Vagina (tissue), 2 donors: ENCODE measurements at regions not wholly inside any gene's neighbourhood (a gene's known extent, or its start where the extent isn't known, plus 50 kb on each side); places are given as distances from the start of the nearest gene placed in this dataset.

Experiments used
- POLR2A ChIP-seq, 2 donors: fragments of 450-650 bp; IDR thresholded peaks; one replicate each; pipeline ENCODE4 v1.6.1; 2017; ENCODE audit warnings: antibody characterized with exemption in 2 of 2, mild to moderate bottlenecking in 2 of 2, moderate library complexity in 2 of 2
- POLR2AphosphoS5 ChIP-seq, 2 donors: sonication (generic); formaldehyde crosslinking; IDR thresholded peaks; one replicate each; pipeline ENCODE4 v1.9.0; 2017; ENCODE audit warnings: antibody characterized with exemption in 2 of 2, mild to moderate bottlenecking in 2 of 2, low read depth in 1 of 2; ENCODE audit not compliant: insufficient read depth in 1 of 2
- TF ChIP-seq, protein P1 (sequence below), 3 experiments: fragments of 450-650 bp in 2 of 3; fragments of 200-600 bp in 1 of 3; sonication (generic) in 1 of 3; IDR thresholded peaks; one replicate each; pipeline ENCODE4 v1.5.1; 2017 to 2019; ENCODE audit warnings: antibody characterized with exemption in 3 of 3, mild to moderate bottlenecking in 2 of 3, moderate library complexity in 2 of 3

DNA sequence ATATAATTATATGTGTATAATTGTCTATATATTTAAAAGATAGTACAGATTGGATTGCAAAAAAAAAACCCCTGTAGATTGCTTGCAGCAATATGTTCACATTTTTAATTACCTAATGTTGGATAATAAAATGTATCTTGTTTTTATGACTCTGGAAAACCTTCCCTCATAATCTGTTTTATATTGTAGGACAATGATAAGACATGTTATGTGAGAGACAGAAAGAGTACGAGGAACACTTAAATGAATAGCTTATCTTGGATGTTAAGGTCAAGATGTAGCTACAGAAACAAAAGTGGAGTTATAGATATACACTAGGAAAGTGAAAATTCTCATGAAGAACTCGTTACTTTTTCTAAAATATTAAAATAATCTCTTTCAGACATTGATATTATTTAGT is 691.6 kb upstream of the IMPG1 start:
- TF ChIP-seq, protein P1, sequence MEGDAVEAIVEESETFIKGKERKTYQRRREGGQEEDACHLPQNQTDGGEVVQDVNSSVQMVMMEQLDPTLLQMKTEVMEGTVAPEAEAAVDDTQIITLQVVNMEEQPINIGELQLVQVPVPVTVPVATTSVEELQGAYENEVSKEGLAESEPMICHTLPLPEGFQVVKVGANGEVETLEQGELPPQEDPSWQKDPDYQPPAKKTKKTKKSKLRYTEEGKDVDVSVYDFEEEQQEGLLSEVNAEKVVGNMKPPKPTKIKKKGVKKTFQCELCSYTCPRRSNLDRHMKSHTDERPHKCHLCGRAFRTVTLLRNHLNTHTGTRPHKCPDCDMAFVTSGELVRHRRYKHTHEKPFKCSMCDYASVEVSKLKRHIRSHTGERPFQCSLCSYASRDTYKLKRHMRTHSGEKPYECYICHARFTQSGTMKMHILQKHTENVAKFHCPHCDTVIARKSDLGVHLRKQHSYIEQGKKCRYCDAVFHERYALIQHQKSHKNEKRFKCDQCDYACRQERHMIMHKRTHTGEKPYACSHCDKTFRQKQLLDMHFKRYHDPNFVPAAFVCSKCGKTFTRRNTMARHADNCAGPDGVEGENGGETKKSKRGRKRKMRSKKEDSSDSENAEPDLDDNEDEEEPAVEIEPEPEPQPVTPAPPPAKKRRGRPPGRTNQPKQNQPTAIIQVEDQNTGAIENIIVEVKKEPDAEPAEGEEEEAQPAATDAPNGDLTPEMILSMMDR (IDR thresholded peaks at IDR 0.05), result no peak
- TF ChIP-seq POLR2A (IDR thresholded peaks at IDR 0.05) (no peak), POLR2AphosphoS5 (IDR thresholded peaks at IDR 0.05; ENCODE audit: insufficient read depth in 1 of 2, low read depth in 1 of 2) (no peak)
